Naive thymus-derived CD8-positive, alpha-beta T cell (primary cell): ENCODE measurements at regions not wholly inside any gene's neighbourhood (a gene's known extent, or its start where the extent isn't known, plus 50 kb on each side); places are given as distances from the start of the nearest gene placed in this dataset.

Source experiments
- ATAC-seq, 2 donors: fragments of 150-1000 bp; cut with Tn5 transposase in 1 of 2; sonication (Bioruptor Pico), chemical (Tn5 transposase) in 1 of 2; 1 replicate in 1 of 2; 2 replicates in 1 of 2; pipeline ENCODE4 v1.10.0; 2021; ENCODE audit warnings: mild to moderate bottlenecking in 2 of 2, moderate library complexity in 2 of 2
- POLR2A ChIA-PET: fragments of 350-600 bp; sonication (Branson Sonifier 250); formaldehyde crosslinking; loops from one replicate; lab custom pipeline; 2021; ENCODE audit warnings: antibody characterized with exemption; lab: Charles Lee
- DNase-seq, 10 donors: peaks; one replicate each; pipeline versions ENCODE4 v3.0.0 to v3.0.0-alpha.2; 2020 to 2022
- H3K27ac Mint-ChIP-seq, 10 donors: one replicate each; pipeline ENCODE4 v1.8.0; 2020 to 2022; ENCODE audit warnings: mild to moderate bottlenecking in 10 of 10, mixed read lengths in 10 of 10, moderate library complexity in 4 of 10, inconsistent platforms in 1 of 10
- H3K27me3 Mint-ChIP-seq, 5 donors: one replicate each; pipeline ENCODE4 v1.8.0; 2021 to 2022; ENCODE audit warnings: mixed read lengths in 5 of 5
- H3K36me3 Mint-ChIP-seq, 3 donors: one replicate each; pipeline ENCODE4 v1.8.0; 2020 to 2022; ENCODE audit warnings: mixed read lengths in 3 of 3, mild to moderate bottlenecking in 2 of 3, inconsistent platforms in 1 of 3
- H3K4me1 Mint-ChIP-seq, 4 donors: one replicate each; pipeline ENCODE4 v1.8.0; 2021 to 2022; ENCODE audit warnings: mixed read lengths in 4 of 4
- H3K4me3 Mint-ChIP-seq, 10 donors: one replicate each; pipeline ENCODE4 v1.8.0; 2020 to 2022; ENCODE audit warnings: mild to moderate bottlenecking in 10 of 10, mixed read lengths in 10 of 10, moderate library complexity in 6 of 10, inconsistent platforms in 1 of 10
- H3K9me3 Mint-ChIP-seq, 9 donors: one replicate each; pipeline ENCODE4 v1.8.0; 2020 to 2022; ENCODE audit warnings: mixed read lengths in 9 of 9, mild to moderate bottlenecking in 3 of 9, inconsistent platforms in 1 of 9, moderate library complexity in 1 of 9

- Mint-ChIP-seq H3K36me3 (no peaks in the 10 kb centered on the region), H3K9me3 (peaks cover 0 to 5% (median 0%) of the 10 kb centered on the region in 9 donors), H3K27me3 (peaks cover 4 to 11% (median 10%) of the 10 kb centered on the region in 5 donors), H3K4me1 (peaks cover 0 to 2% (median 0%) of the 10 kb centered on the region in 4 donors), H3K4me3 (no peak overlapping the region), H3K27ac (no peak overlapping the region)
- POLR2A ChIA-PET: no interaction called here
- ATAC-seq: no peak
- DNase-seq: no peak
These were observed 155.7 kb downstream of the ACER2 start for GRCh38 chr9:19564396-19565061.

GRCh38 chr9:19555214-19555613 is 146.4 kb downstream of the ACER2 start:
- Mint-ChIP-seq H3K27ac (no peak overlapping the region), H3K27me3 (peaks cover 2 to 25% (median 7%) of the 10 kb centered on the region in 5 donors), H3K9me3 (peaks cover 0 to 19% (median 4%) of the 10 kb centered on the region in 9 donors), H3K4me3 (no peak overlapping the region), H3K4me1 (peaks cover 0 to 9% (median 4%) of the 10 kb centered on the region in 4 donors), H3K36me3 (peaks cover 0 to 2% (median 0%) of the 10 kb centered on the region in 3 donors)
- no peak for DNase-seq
- POLR2A ChIA-PET: no interaction called here
- no peak for ATAC-seq

GRCh38 chr9:19554529-19554928 is 145.7 kb downstream of the ACER2 start:
- peaks cover 2 to 25% (median 7%) of the 10 kb centered on the region in 5 donors for H3K27me3 Mint-ChIP-seq
- no peak for DNase-seq
- no peak overlapping the region for H3K27ac Mint-ChIP-seq
- no peak for ATAC-seq
- H3K36me3 Mint-ChIP-seq: peaks cover 0 to 2% (median 0%) of the 10 kb centered on the region in 3 donors
- no peak overlapping the region for H3K4me3 Mint-ChIP-seq
- POLR2A ChIA-PET: no interaction called here
- H3K4me1 Mint-ChIP-seq: peaks cover 0 to 9% (median 5%) of the 10 kb centered on the region in 4 donors
- H3K9me3 Mint-ChIP-seq: peaks cover 0 to 19% (median 4%) of the 10 kb centered on the region in 9 donors

GRCh38 chr9:19553441-19553840 is 144.6 kb downstream of the ACER2 start:
- ATAC-seq (no peak), DNase-seq (no peak)
- H3K4me3 Mint-ChIP-seq: no peak overlapping the region
- H3K4me1 Mint-ChIP-seq: peaks cover 0 to 9% (median 5%) of the 10 kb centered on the region in 4 donors
- H3K27ac Mint-ChIP-seq: no peak overlapping the region
- peaks cover 0 to 16% (median 6%) of the 10 kb centered on the region in 9 donors for H3K9me3 Mint-ChIP-seq
- H3K27me3 Mint-ChIP-seq: peaks cover 2 to 25% (median 7%) of the 10 kb centered on the region in 5 donors
- H3K36me3 Mint-ChIP-seq: peaks cover 0 to 2% (median 0%) of the 10 kb centered on the region in 3 donors
- POLR2A ChIA-PET: no interaction called here

GRCh38 chr9:19552282-19553105 is 143.7 kb downstream of the ACER2 start:
- H3K36me3 Mint-ChIP-seq: no peaks in the 10 kb centered on the region
- peaks cover 2 to 25% (median 7%) of the 10 kb centered on the region in 5 donors for H3K27me3 Mint-ChIP-seq
- POLR2A ChIA-PET: no interaction called here
- DNase-seq (no peak), ATAC-seq (no peak)
- no peak overlapping the region for H3K27ac Mint-ChIP-seq
- peaks cover 0 to 11% (median 6%) of the 10 kb centered on the region in 9 donors for H3K9me3 Mint-ChIP-seq
- H3K4me3 Mint-ChIP-seq: no peak overlapping the region
- H3K4me1 Mint-ChIP-seq: peaks cover 0 to 9% (median 5%) of the 10 kb centered on the region in 4 donors

- Mint-ChIP-seq H3K4me1 (peaks cover 0 to 9% (median 5%) of the 10 kb centered on the region in 4 donors), H3K4me3 (peak overlapping the region in 1 of 10 donors; percentile 16)
- ATAC-seq: no peak
These were observed 142.5 kb downstream of the ACER2 start for GRCh38 chr9:19551124-19551929.

GRCh38 chr9:19550009-19550408 is 141.2 kb downstream of the ACER2 start:
- ATAC-seq: no peak
- Mint-ChIP-seq H3K27ac (no peak overlapping the region), H3K27me3 (peaks cover 2 to 25% (median 9%) of the 10 kb centered on the region in 5 donors), H3K36me3 (peaks cover 0 to 3% (median 0%) of the 10 kb centered on the region in 3 donors), H3K4me3 (no peak overlapping the region), H3K4me1 (peaks cover 0 to 9% (median 5%) of the 10 kb centered on the region in 4 donors), H3K9me3 (peaks cover 0 to 16% (median 3%) of the 10 kb centered on the region in 9 donors)
- DNase-seq: no peak
- POLR2A ChIA-PET: no interaction called here

More at GRCh38 chr9:19551124-19551929, 142.5 kb downstream of the ACER2 start:
- Mint-ChIP-seq H3K27ac (no peak overlapping the region), H3K9me3 (peaks cover 0 to 9% (median 0%) of the 10 kb centered on the region in 9 donors), H3K27me3 (peaks cover 2 to 25% (median 7%) of the 10 kb centered on the region in 5 donors), H3K36me3 (no peaks in the 10 kb centered on the region)
- POLR2A ChIA-PET: no interaction called here
- no peak for DNase-seq

- ATAC-seq (no peak), DNase-seq (no peak)
- H3K27me3 Mint-ChIP-seq: peaks cover under 1 to 10% (median 7%) of the 10 kb centered on the region in 5 donors
- POLR2A ChIA-PET: no interaction called here
- H3K4me3 Mint-ChIP-seq: no peak overlapping the region
- no peaks in the 10 kb centered on the region for H3K4me1 Mint-ChIP-seq
- H3K27ac Mint-ChIP-seq: no peak overlapping the region
- peaks cover 0 to 18% (median 0%) of the 10 kb centered on the region in 9 donors for H3K9me3 Mint-ChIP-seq
- H3K36me3 Mint-ChIP-seq: no peaks in the 10 kb centered on the region
These were observed 124.6 kb downstream of the ACER2 start for GRCh38 chr9:19533373-19533772.

- no peak for ATAC-seq
- no peak overlapping the region for H3K27ac Mint-ChIP-seq
- no peaks in the 10 kb centered on the region for H3K4me1 Mint-ChIP-seq
These were observed 118.9 kb downstream of the ACER2 start for GRCh38 chr9:19527663-19528062.

GRCh38 chr9:19522558-19522957 is 113.7 kb downstream of the ACER2 start:
- no peak for DNase-seq
- no peaks in the 10 kb centered on the region for H3K9me3 Mint-ChIP-seq

More at GRCh38 chr9:19527663-19528062, 118.9 kb downstream of the ACER2 start:
- H3K27me3 Mint-ChIP-seq: peaks cover 4 to 13% (median 10%) of the 10 kb centered on the region in 5 donors
- H3K36me3 Mint-ChIP-seq: no peaks in the 10 kb centered on the region
- H3K4me3 Mint-ChIP-seq: no peak overlapping the region
- H3K9me3 Mint-ChIP-seq: no peaks in the 10 kb centered on the region
- POLR2A ChIA-PET: no interaction called here
- DNase-seq: no peak

GRCh38 chr9:19521205-19521604 is 112.4 kb downstream of the ACER2 start:
- H3K4me3 Mint-ChIP-seq: no peak overlapping the region
- peaks cover 1 to 10% (median 4%) of the 10 kb centered on the region in 5 donors for H3K27me3 Mint-ChIP-seq
- no peaks in the 10 kb centered on the region for H3K36me3 Mint-ChIP-seq
- no peaks in the 10 kb centered on the region for H3K4me1 Mint-ChIP-seq
- no peak overlapping the region for H3K27ac Mint-ChIP-seq
- DNase-seq (no peak), ATAC-seq (no peak)
- POLR2A ChIA-PET: no interaction called here
- no peaks in the 10 kb centered on the region for H3K9me3 Mint-ChIP-seq

More at GRCh38 chr9:19522558-19522957, 113.7 kb downstream of the ACER2 start:
- H3K27me3 Mint-ChIP-seq: peaks cover 0 to 4% (median 2%) of the 10 kb centered on the region in 5 donors
- no peaks in the 10 kb centered on the region for H3K36me3 Mint-ChIP-seq
- POLR2A ChIA-PET: no interaction called here
- H3K27ac Mint-ChIP-seq: no peak overlapping the region
- H3K4me3 Mint-ChIP-seq: no peak overlapping the region
- ATAC-seq: no peak
- H3K4me1 Mint-ChIP-seq: no peaks in the 10 kb centered on the region

- ATAC-seq (no peak), DNase-seq (no peak)
- POLR2A ChIA-PET: no interaction called here
- H3K4me3 Mint-ChIP-seq: no peak overlapping the region
- peaks cover 2 to 21% (median 7%) of the 10 kb centered on the region in 5 donors for H3K27me3 Mint-ChIP-seq
- H3K27ac Mint-ChIP-seq: no peak overlapping the region
- H3K36me3 Mint-ChIP-seq: no peaks in the 10 kb centered on the region
- H3K4me1 Mint-ChIP-seq: peaks cover 0 to 4% (median under 1%) of the 10 kb centered on the region in 4 donors
- H3K9me3 Mint-ChIP-seq: no peaks in the 10 kb centered on the region
These were observed 108.6 kb downstream of the ACER2 start for GRCh38 chr9:19517202-19517942.
